DND-41 (cell line): ENCODE measurements at regions not wholly inside any gene's neighbourhood (a gene's known extent, or its start where the extent isn't known, plus 50 kb on each side); places are given as distances from the start of the nearest gene placed in this dataset.
A peak's percentile ranks its signal among the peaks of the same experiment; 100 is the strongest.

Source experiments
- ATAC-seq: fragments of 200-7000 bp; cut with Tn5 transposase; 3 replicates; pipeline ENCODE4 v1.9.1; 2021; ENCODE audit warnings: low read depth; ENCODE audit not compliant: insufficient read depth
- DNase-seq: peaks from one replicate; pipeline ENCODE4 v3.0.0-alpha.2; 2020
- H2AFZ ChIP-seq: 2 replicates; pipeline ENCODE4 v1.6.0; 2012; ENCODE audit warnings: low read depth, low read length
- H3K27ac ChIP-seq: 2 replicates; pipeline ENCODE4 v1.5.1; 2012; ENCODE audit warnings: low read length, inconsistent platforms
- H3K27me3 ChIP-seq: fragments of 200-600 bp; sonication (generic); 2 replicates; pipeline ENCODE4 v1.6.0; 2012; ENCODE audit warnings: low read length, mild to moderate bottlenecking, inconsistent platforms; ENCODE audit not compliant: insufficient read depth, poor library complexity
- H3K36me3 ChIP-seq: 2 replicates; pipeline ENCODE4 v1.5.1; 2012; ENCODE audit warnings: low read length, inconsistent platforms; ENCODE audit not compliant: insufficient read depth
- H3K4me1 ChIP-seq: 2 replicates; pipeline ENCODE4 v1.5.1; 2012; ENCODE audit warnings: mild to moderate bottlenecking, low read length; ENCODE audit not compliant: insufficient read depth
- H3K4me2 ChIP-seq: 2 replicates; pipeline ENCODE4 v1.6.0; 2012; ENCODE audit warnings: mild to moderate bottlenecking, moderate library complexity, low read length, inconsistent platforms; ENCODE audit not compliant: insufficient read depth
- H3K4me3 ChIP-seq, 2 experiments: fragments of 200-600 bp in 1 of 2; shearing (Covaris generic) in 1 of 2; 2 replicates each; pipeline ENCODE4 v1.5.1; 2012 to 2016; ENCODE audit warnings: inconsistent platforms in 2 of 2, low read length in 2 of 2, mild to moderate bottlenecking in 2 of 2, low read depth in 1 of 2, moderate library complexity in 1 of 2
- H3K79me2 ChIP-seq: 2 replicates; pipeline ENCODE4 v1.6.0; 2012; ENCODE audit warnings: low read length, inconsistent platforms; ENCODE audit not compliant: insufficient read depth
- H3K9ac ChIP-seq: 2 replicates; pipeline ENCODE4 v1.6.0; 2012; ENCODE audit warnings: low read depth, mild to moderate bottlenecking, inconsistent platforms, low read length, moderate library complexity
- H3K9me3 ChIP-seq: 2 replicates; pipeline ENCODE4 v1.5.1; 2012; ENCODE audit warnings: low read length, moderate library complexity, mild to moderate bottlenecking, inconsistent platforms; ENCODE audit not compliant: insufficient read depth, severe bottlenecking
- H4K20me1 ChIP-seq: 2 replicates; pipeline ENCODE4 v1.6.0; 2012; ENCODE audit warnings: low read length; ENCODE audit not compliant: insufficient read depth
- EZH2 ChIP-seq: IDR thresholded peaks from 3 replicates; pipeline ENCODE4 v1.6.1; 2012; ENCODE audit warnings: borderline replicate concordance, low read depth, mild to moderate bottlenecking, moderate library complexity, low read length, inconsistent platforms; ENCODE audit not compliant: severe bottlenecking
- TF ChIP-seq, protein P1 (sequence below): IDR thresholded peaks from 2 replicates; pipeline ENCODE4 v1.5.1; 2012; ENCODE audit warnings: borderline replicate concordance, low read length, moderate library complexity, mild to moderate bottlenecking; ENCODE audit not compliant: poor library complexity, severe bottlenecking; ENCODE audit errors: extremely low read depth

DNA sequence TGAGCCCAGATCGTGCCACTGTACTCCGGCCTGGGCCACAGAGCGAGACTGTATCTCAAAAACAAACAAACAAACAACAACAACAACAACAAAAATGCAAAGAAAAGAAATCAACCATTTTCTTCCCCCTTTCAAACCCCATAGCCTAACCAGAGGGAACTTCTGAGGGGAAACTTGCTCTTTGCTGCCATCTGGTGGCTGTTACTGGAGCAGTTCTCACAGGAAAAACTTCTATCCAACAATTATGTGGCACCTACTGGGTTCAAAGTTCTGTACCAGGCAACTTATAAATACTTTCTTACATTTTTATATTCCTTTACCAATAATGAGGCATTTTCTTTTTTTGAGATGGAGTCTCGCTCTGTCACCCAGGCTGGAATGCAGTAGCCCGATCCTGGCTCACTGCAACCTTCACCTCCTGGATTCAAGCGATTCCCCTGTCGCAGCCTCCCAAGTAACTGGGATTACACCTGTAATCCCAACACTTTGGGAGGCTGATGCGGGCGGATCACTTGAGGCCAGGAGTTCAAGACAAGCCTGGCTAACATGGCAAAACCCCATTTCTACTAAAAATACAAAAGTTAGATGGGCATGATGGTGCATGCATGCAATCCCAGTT is 50.9 kb upstream of the BICDL1 start:
- ATAC-seq (peak; percentile 85), DNase-seq (peak; percentile 67)
- Histone ChIP-seq H3K9me3 (no peaks in the 10 kb centered on the region), H3K4me2 (no peak overlapping the region), H3K27ac (no peak overlapping the region), H3K79me2 (no peaks in the 10 kb centered on the region), H2AFZ (no peak overlapping the region), H3K36me3 (no peaks in the 10 kb centered on the region), H3K4me3 (no peak overlapping the region), H3K27me3 (peaks cover 2% of the 10 kb centered on the region), H4K20me1 (no peaks in the 10 kb centered on the region), H3K4me1 (no peaks in the 10 kb centered on the region), H3K9ac (no peak overlapping the region)
- TF ChIP-seq EZH2 = no peak
- TF ChIP-seq, protein P1, sequence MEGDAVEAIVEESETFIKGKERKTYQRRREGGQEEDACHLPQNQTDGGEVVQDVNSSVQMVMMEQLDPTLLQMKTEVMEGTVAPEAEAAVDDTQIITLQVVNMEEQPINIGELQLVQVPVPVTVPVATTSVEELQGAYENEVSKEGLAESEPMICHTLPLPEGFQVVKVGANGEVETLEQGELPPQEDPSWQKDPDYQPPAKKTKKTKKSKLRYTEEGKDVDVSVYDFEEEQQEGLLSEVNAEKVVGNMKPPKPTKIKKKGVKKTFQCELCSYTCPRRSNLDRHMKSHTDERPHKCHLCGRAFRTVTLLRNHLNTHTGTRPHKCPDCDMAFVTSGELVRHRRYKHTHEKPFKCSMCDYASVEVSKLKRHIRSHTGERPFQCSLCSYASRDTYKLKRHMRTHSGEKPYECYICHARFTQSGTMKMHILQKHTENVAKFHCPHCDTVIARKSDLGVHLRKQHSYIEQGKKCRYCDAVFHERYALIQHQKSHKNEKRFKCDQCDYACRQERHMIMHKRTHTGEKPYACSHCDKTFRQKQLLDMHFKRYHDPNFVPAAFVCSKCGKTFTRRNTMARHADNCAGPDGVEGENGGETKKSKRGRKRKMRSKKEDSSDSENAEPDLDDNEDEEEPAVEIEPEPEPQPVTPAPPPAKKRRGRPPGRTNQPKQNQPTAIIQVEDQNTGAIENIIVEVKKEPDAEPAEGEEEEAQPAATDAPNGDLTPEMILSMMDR = peak; percentile 90
